Upper lobe of left lung (tissue), 6 donors: ENCODE measurements at regions not wholly inside any gene's neighbourhood (a gene's known extent, or its start where the extent isn't known, plus 50 kb on each side); places are given as distances from the start of the nearest gene placed in this dataset.

Source experiments
- ATAC-seq, 2 donors: fragments of 200-7000 bp; cut with Tn5 transposase; one replicate each; pipeline ENCODE4 v1.9.1; 2022; ENCODE audit warnings: mild to moderate bottlenecking in 2 of 2, moderate library complexity in 2 of 2; ENCODE audit not compliant: low FRiP score in 2 of 2
- DNase-seq, 2 donors: peaks; one replicate each; pipeline ENCODE4 v3.0.0-alpha.2; 2019 to 2020
- H3K27ac ChIP-seq, 4 donors: fragments of 200-600 bp; sonication (generic); one replicate each; pipeline ENCODE4 v1.5.1; 2016 to 2019
- H3K27me3 ChIP-seq, 4 donors: fragments of 200-600 bp; sonication (generic); one replicate each; pipeline ENCODE4 v1.5.1; 2017 to 2019
- H3K36me3 ChIP-seq, 4 donors: fragments of 200-600 bp; sonication (generic); one replicate each; pipeline ENCODE4 v1.5.1; 2016 to 2019
- H3K4me1 ChIP-seq, 4 donors: fragments of 200-600 bp; sonication (generic); one replicate each; pipeline ENCODE4 v1.5.1; 2018 to 2019
- H3K4me3 ChIP-seq, 4 donors: fragments of 200-600 bp; sonication (generic); one replicate each; pipeline ENCODE4 v1.5.1; 2017 to 2019; ENCODE audit warnings: mild to moderate bottlenecking in 2 of 4, moderate library complexity in 1 of 4
- H3K9me3 ChIP-seq, 4 donors: fragments of 200-600 bp; sonication (generic); one replicate each; pipeline ENCODE4 v1.5.1; 2018 to 2019
- CTCF ChIP-seq, 6 experiments: fragments of 450-650 bp in 4 of 6; fragments of 200-600 bp in 2 of 6; sonication (generic) in 2 of 6; IDR thresholded peaks; one replicate each; pipeline ENCODE4 v1.5.1; 2016 to 2019; ENCODE audit warnings: antibody characterized with exemption in 6 of 6
- EP300 ChIP-seq, 4 donors: sonication (generic); formaldehyde crosslinking; IDR thresholded peaks; one replicate each; pipeline ENCODE4 v1.5.1; 2017; ENCODE audit warnings: antibody characterized with exemption in 4 of 4, control low read depth in 2 of 4
- POLR2A ChIP-seq, 4 donors: fragments of 450-650 bp; IDR thresholded peaks; one replicate each; pipeline ENCODE4 v1.5.1; 2016 to 2017; ENCODE audit warnings: antibody characterized with exemption in 4 of 4, mild to moderate bottlenecking in 2 of 4
- POLR2AphosphoS5 ChIP-seq, 2 donors: sonication (generic); formaldehyde crosslinking; IDR thresholded peaks; one replicate each; pipeline ENCODE4 v1.5.1; 2017; ENCODE audit warnings: antibody characterized with exemption in 2 of 2
- WGBS, 2 donors: methylation state at CpG; one replicate each; pipeline ENCODE4 v1.1.5; 2017 to 2018; 5-methylcytosine and 5-hydroxymethylcytosine counted together
- donor health status: DM: no; HTN: no; CAD: no; lungs with moderate emphysema.
- donor health status: DM: no; HTN: yes; CAD: no; lungs with severe emphysema.

- no peak overlapping the region for H3K4me3 ChIP-seq
- no peaks in the 10 kb centered on the region for H3K36me3 ChIP-seq
- no peak for ATAC-seq
- TF ChIP-seq POLR2AphosphoS5 (IDR thresholded peaks at IDR 0.05): no peak
- no peak for TF ChIP-seq CTCF (IDR thresholded peaks at IDR 0.05)
- TF ChIP-seq POLR2A (IDR thresholded peaks at IDR 0.05): no peak
- TF ChIP-seq EP300 (IDR thresholded peaks at IDR 0.05): no peak
- no peaks in the 10 kb centered on the region for H3K4me1 ChIP-seq
- no peak overlapping the region for H3K27ac ChIP-seq
- H3K9me3 ChIP-seq: no peaks in the 10 kb centered on the region
- no peaks in the 10 kb centered on the region for H3K27me3 ChIP-seq
- DNase-seq: no peak
Observed at GRCh38 chr5:121239951-121240350, 611.7 kb upstream of the FTMT start.

GRCh38 chr5:121246971-121247370 is 604.7 kb upstream of the FTMT start:
- H3K4me3 ChIP-seq: no peak overlapping the region
- ATAC-seq (no peak), DNase-seq (no peak)
- H3K9me3 ChIP-seq: no peaks in the 10 kb centered on the region
- no peaks in the 10 kb centered on the region for H3K4me1 ChIP-seq
- WGBS, 2 donors: 65 to 73% methylated on average over 3 of the region's 3 CpGs
- TF ChIP-seq POLR2A (IDR thresholded peaks at IDR 0.05) (no peak), CTCF (IDR thresholded peaks at IDR 0.05) (no peak), POLR2AphosphoS5 (IDR thresholded peaks at IDR 0.05) (no peak), EP300 (IDR thresholded peaks at IDR 0.05) (no peak)
- H3K27ac ChIP-seq: no peak overlapping the region
- H3K36me3 ChIP-seq: no peaks in the 10 kb centered on the region
- no peaks in the 10 kb centered on the region for H3K27me3 ChIP-seq

GRCh38 chr5:121251954-121252353 is 599.7 kb upstream of the FTMT start:
- WGBS, 2 donors: 65 to 72% methylated on average over 5 of the region's 5 CpGs
- no peaks in the 10 kb centered on the region for H3K36me3 ChIP-seq
- no peak for DNase-seq
- no peaks in the 10 kb centered on the region for H3K4me1 ChIP-seq
- H3K27ac ChIP-seq: no peak overlapping the region
- H3K27me3 ChIP-seq: no peaks in the 10 kb centered on the region
- TF ChIP-seq POLR2A (IDR thresholded peaks at IDR 0.05) (no peak), CTCF (IDR thresholded peaks at IDR 0.05) (no peak), POLR2AphosphoS5 (IDR thresholded peaks at IDR 0.05) (no peak), EP300 (IDR thresholded peaks at IDR 0.05) (no peak)
- no peak overlapping the region for H3K4me3 ChIP-seq
- no peaks in the 10 kb centered on the region for H3K9me3 ChIP-seq
- no peak for ATAC-seq

- Histone ChIP-seq H3K9me3 (no peaks in the 10 kb centered on the region), H3K4me3 (no peak overlapping the region), H3K27ac (no peak overlapping the region), H3K4me1 (no peaks in the 10 kb centered on the region), H3K27me3 (no peaks in the 10 kb centered on the region), H3K36me3 (no peaks in the 10 kb centered on the region)
- ATAC-seq (no peak), DNase-seq (no peak)
- TF ChIP-seq CTCF (IDR thresholded peaks at IDR 0.05): no peak
- TF ChIP-seq POLR2A (IDR thresholded peaks at IDR 0.05): no peak
- TF ChIP-seq EP300 (IDR thresholded peaks at IDR 0.05): no peak
- TF ChIP-seq POLR2AphosphoS5 (IDR thresholded peaks at IDR 0.05): no peak
Observed at GRCh38 chr5:121257621-121258020, 594.1 kb upstream of the FTMT start.

GRCh38 chr5:121263456-121263855 is 588.2 kb upstream of the FTMT start:
- DNase-seq (peak in 1 of 2 donors; percentile 2), ATAC-seq (no peak)
- no peak overlapping the region for H3K27ac ChIP-seq
- TF ChIP-seq POLR2AphosphoS5 (IDR thresholded peaks at IDR 0.05) (no peak), POLR2A (IDR thresholded peaks at IDR 0.05) (no peak), CTCF (IDR thresholded peaks at IDR 0.05) (no peak), EP300 (IDR thresholded peaks at IDR 0.05) (no peak)
- H3K4me3 ChIP-seq: no peak overlapping the region
- H3K27me3 ChIP-seq: no peaks in the 10 kb centered on the region
- no peaks in the 10 kb centered on the region for H3K36me3 ChIP-seq
- no peaks in the 10 kb centered on the region for H3K4me1 ChIP-seq
- H3K9me3 ChIP-seq: no peaks in the 10 kb centered on the region
- 84% methylated on average over 3 of the region's 3 CpGs; no CpG with 5 or more reads in 1 of the 2 donors for WGBS, 2 donors
